Endodermal cell (in vitro differentiated cells): ENCODE measurements at regions not wholly inside any gene's neighbourhood (a gene's known extent, or its start where the extent isn't known, plus 50 kb on each side); places are given as distances from the start of the nearest gene placed in this dataset.

Experiments
- DNase-seq: peaks from one replicate; pipeline ENCODE4 v3.0.0-alpha.2; 2017
- H3K27ac ChIP-seq: 2 replicates; pipeline ENCODE4 v1.5.1; 2013; ENCODE audit warnings: mild to moderate bottlenecking, low read depth, low read length, moderate library complexity
- H3K27me3 ChIP-seq: 2 replicates; pipeline ENCODE4 v1.6.1; 2013; ENCODE audit warnings: mild to moderate bottlenecking, low read length, moderate library complexity; ENCODE audit not compliant: insufficient read depth, control insufficient read depth, poor library complexity, severe bottlenecking
- H3K36me3 ChIP-seq: 2 replicates; pipeline ENCODE4 v1.7.0; 2013; ENCODE audit warnings: mild to moderate bottlenecking, low read length, moderate library complexity; ENCODE audit not compliant: control insufficient read depth, insufficient read depth
- H3K4me1 ChIP-seq: one replicate; pipeline ENCODE4 v1.7.0; 2013; ENCODE audit warnings: low read length; ENCODE audit not compliant: control insufficient read depth, insufficient read depth
- H3K4me3 ChIP-seq: 2 replicates; pipeline ENCODE4 v1.5.1; 2013; ENCODE audit warnings: mild to moderate bottlenecking, low read length, moderate library complexity
- H3K9ac ChIP-seq: 2 replicates; pipeline ENCODE4 v1.6.1; 2013; ENCODE audit warnings: mild to moderate bottlenecking, low read length, moderate library complexity; ENCODE audit not compliant: poor library complexity, severe bottlenecking; ENCODE audit errors: extremely low read depth
- H3K9me3 ChIP-seq: 2 replicates; pipeline ENCODE4 v1.6.1; 2013; ENCODE audit warnings: mild to moderate bottlenecking, low read length, moderate library complexity; ENCODE audit not compliant: control insufficient read depth
- H3K27ac Mint-ChIP-seq: 2 replicates; pipeline ENCODE4 v1.8.0; 2020; ENCODE audit warnings: mixed read lengths
- H3K27me3 Mint-ChIP-seq: 2 replicates; pipeline ENCODE4 v1.8.0; 2021; ENCODE audit warnings: mild to moderate bottlenecking, mixed read lengths; ENCODE audit not compliant: insufficient read depth
- H3K36me3 Mint-ChIP-seq: 2 replicates; pipeline ENCODE4 v1.8.0; 2020; ENCODE audit warnings: low read depth, mixed read lengths
- H3K4me1 Mint-ChIP-seq: 2 replicates; pipeline ENCODE4 v1.8.0; 2020; ENCODE audit warnings: mixed read lengths
- H3K4me3 Mint-ChIP-seq: 2 replicates; pipeline ENCODE4 v1.8.0; 2020; ENCODE audit warnings: mild to moderate bottlenecking, moderate library complexity, mixed read lengths
- H3K9me3 Mint-ChIP-seq: 2 replicates; pipeline ENCODE4 v1.8.0; 2020; ENCODE audit warnings: mild to moderate bottlenecking, mixed read lengths
- WGBS, 2 experiments: methylation state at CpG; one replicate each; pipeline versions ENCODE4 v1.1.5 to v1.1.7; 2013; ENCODE audit warnings: missing lambda C conversion rate in 2 of 2, mixed read lengths in 1 of 2; ENCODE audit not compliant: insufficient coverage in 1 of 2, insufficient read length in 1 of 2; 5-methylcytosine and 5-hydroxymethylcytosine counted together
- TF ChIP-seq, protein P1 (sequence below): fragments of 200-600 bp; sonication (generic); conservative IDR thresholded peaks from 2 replicates; pipeline ENCODE4 v1.5.0; 2021; ENCODE audit warnings: antibody characterized with exemption, mild to moderate bottlenecking

DNA sequence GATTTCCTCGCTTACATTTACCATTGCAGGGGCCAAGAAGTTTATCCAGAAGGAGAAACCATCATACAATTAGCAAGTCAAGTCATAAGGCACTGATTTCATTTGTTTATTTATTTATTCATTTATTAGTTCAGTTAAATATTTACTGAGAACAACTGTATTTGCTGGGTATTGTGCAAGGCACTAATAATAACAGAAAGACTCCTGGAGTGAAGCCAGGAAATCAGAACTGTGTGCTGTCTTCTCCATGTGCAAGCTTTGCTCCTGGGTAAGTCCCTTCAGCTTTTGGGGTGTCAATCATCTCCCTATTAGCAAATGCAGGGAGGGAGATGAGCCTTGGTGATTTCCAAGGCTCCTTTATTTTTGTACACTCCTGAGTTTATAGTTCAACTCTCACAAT is 341.6 kb upstream of the MEIS1 start:
- H3K4me1 ChIP-seq, result no peaks in the 10 kb centered on the region

DNA sequence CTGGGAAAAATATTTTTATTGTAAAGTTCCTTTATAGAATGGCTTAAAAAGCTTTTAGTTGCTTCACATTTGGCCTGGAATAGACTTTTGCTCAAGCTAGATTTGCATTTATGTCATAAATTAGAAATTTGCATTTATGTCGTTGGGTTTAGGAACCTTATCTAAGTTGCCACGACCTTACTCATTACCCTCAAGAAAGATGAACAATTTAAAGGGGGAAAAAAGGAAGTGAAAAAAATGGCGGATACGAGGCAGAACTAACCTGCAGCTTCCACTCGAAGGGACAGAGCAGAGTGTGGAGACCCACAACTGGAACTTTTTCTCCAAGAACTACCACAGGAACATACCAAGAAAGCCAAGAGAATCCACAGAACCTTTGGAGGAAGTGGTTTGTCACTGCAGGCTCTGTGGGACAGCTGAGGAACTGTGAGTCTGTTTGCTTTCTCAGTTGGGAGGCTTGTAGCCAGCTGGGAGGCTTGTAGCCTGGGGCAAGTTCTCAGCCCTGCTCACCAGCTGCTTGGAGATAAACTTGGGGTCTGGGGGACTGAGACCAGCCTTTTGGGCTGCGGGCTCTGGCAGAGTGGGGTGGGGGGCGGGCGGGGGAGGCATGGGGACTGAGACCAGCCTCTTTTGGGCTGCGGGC is 349.9 kb upstream of the MEIS1 start:
- Mint-ChIP-seq H3K36me3 (no peaks in the 10 kb centered on the region), H3K4me1 (peaks cover 7% of the 10 kb centered on the region), H3K27me3 (peaks cover 2% of the 10 kb centered on the region), H3K4me3 (no peak overlapping the region), H3K27ac (no peak overlapping the region), H3K9me3 (peaks cover 4% of the 10 kb centered on the region)
- TF ChIP-seq, protein P1, sequence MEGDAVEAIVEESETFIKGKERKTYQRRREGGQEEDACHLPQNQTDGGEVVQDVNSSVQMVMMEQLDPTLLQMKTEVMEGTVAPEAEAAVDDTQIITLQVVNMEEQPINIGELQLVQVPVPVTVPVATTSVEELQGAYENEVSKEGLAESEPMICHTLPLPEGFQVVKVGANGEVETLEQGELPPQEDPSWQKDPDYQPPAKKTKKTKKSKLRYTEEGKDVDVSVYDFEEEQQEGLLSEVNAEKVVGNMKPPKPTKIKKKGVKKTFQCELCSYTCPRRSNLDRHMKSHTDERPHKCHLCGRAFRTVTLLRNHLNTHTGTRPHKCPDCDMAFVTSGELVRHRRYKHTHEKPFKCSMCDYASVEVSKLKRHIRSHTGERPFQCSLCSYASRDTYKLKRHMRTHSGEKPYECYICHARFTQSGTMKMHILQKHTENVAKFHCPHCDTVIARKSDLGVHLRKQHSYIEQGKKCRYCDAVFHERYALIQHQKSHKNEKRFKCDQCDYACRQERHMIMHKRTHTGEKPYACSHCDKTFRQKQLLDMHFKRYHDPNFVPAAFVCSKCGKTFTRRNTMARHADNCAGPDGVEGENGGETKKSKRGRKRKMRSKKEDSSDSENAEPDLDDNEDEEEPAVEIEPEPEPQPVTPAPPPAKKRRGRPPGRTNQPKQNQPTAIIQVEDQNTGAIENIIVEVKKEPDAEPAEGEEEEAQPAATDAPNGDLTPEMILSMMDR, result no peak
- DNase-seq, result peak; percentile 52
- H3K4me1 ChIP-seq, result no peaks in the 10 kb centered on the region
- H3K9me3 ChIP-seq, result no peaks in the 10 kb centered on the region
- H3K9ac ChIP-seq, result no peak overlapping the region
- no peak overlapping the region for H3K27ac ChIP-seq
- no peaks in the 10 kb centered on the region for H3K27me3 ChIP-seq
- 89 to 97% methylated on average over 3 to 8 of the region's 9 CpGs for WGBS, 2 experiments
- no peaks in the 10 kb centered on the region for H3K36me3 ChIP-seq
- H3K4me3 ChIP-seq, result no peak overlapping the region

More for the DNA sequence above, 341.6 kb upstream of the MEIS1 start:
- Mint-ChIP-seq H3K9me3 (peaks cover 3% of the 10 kb centered on the region), H3K4me3 (no peak overlapping the region), H3K36me3 (no peaks in the 10 kb centered on the region), H3K27me3 (peaks cover 2% of the 10 kb centered on the region), H3K4me1 (no peaks in the 10 kb centered on the region), H3K27ac (no peak overlapping the region)
- no peak overlapping the region for H3K4me3 ChIP-seq
- no peak overlapping the region for H3K9ac ChIP-seq
- H3K9me3 ChIP-seq, result no peaks in the 10 kb centered on the region
- WGBS, 2 experiments, result 96% methylated on average over 1 of the region's 1 CpG; no CpG with 5 or more reads in 1 of the 2 experiments
- no peaks in the 10 kb centered on the region for H3K36me3 ChIP-seq
- H3K27ac ChIP-seq, result no peak overlapping the region
- no peak for DNase-seq
- H3K27me3 ChIP-seq, result no peaks in the 10 kb centered on the region
- TF ChIP-seq, protein P1, result no peak

GRCh38 chr2:66082581-66082980 is 352.3 kb upstream of the MEIS1 start:
- no peak overlapping the region for H3K4me3 Mint-ChIP-seq
- H3K4me1 Mint-ChIP-seq, result peaks cover 9% of the 10 kb centered on the region

More at GRCh38 chr2:66082581-66082980, 352.3 kb upstream of the MEIS1 start:
- Histone ChIP-seq H3K4me3 (no peak overlapping the region), H3K9ac (no peak overlapping the region), H3K36me3 (no peaks in the 10 kb centered on the region), H3K27ac (no peak overlapping the region), H3K9me3 (no peaks in the 10 kb centered on the region), H3K4me1 (no peaks in the 10 kb centered on the region), H3K27me3 (no peaks in the 10 kb centered on the region)
- no peak overlapping the region for H3K27ac Mint-ChIP-seq
- H3K9me3 Mint-ChIP-seq, result peaks cover 4% of the 10 kb centered on the region
- DNase-seq, result no peak
- H3K27me3 Mint-ChIP-seq, result peaks cover 7% of the 10 kb centered on the region
- TF ChIP-seq, protein P1, result no peak
- 61 to 63% methylated on average over 1 of the region's 1 CpG for WGBS, 2 experiments
- no peaks in the 10 kb centered on the region for H3K36me3 Mint-ChIP-seq
